HEK293T (cell line): ENCODE measurements at regions not wholly inside any gene's neighbourhood (a gene's known extent, or its start where the extent isn't known, plus 50 kb on each side); places are given as distances from the start of the nearest gene placed in this dataset.

Experiments used
- ARNT ChIP-seq: fragments of 450-650 bp; IDR thresholded peaks from 2 replicates; pipeline ENCODE4 v1.6.1; 2017; ENCODE audit warnings: mild to moderate bottlenecking
- BHLHE40 ChIP-seq: fragments of 450-650 bp; IDR thresholded peaks from 2 replicates; pipeline ENCODE4 v1.6.1; 2016; ENCODE audit warnings: mild to moderate bottlenecking, moderate library complexity, borderline replicate concordance
- CTBP1 ChIP-seq: fragments of 450-650 bp; IDR thresholded peaks from 2 replicates; pipeline ENCODE4 v1.6.1; 2016; ENCODE audit warnings: borderline replicate concordance
- FOXA1 ChIP-seq: fragments of 450-650 bp; IDR thresholded peaks from 2 replicates; pipeline ENCODE4 v1.6.1; 2016; ENCODE audit warnings: mild to moderate bottlenecking
- FOXK2 ChIP-seq: fragments of 450-650 bp; IDR thresholded peaks from 2 replicates; pipeline ENCODE4 v1.6.1; 2016; ENCODE audit warnings: mild to moderate bottlenecking
- FOXM1 ChIP-seq: fragments of 450-650 bp; IDR thresholded peaks from 2 replicates; pipeline ENCODE4 v1.6.1; 2017; ENCODE audit warnings: mild to moderate bottlenecking, borderline replicate concordance
- HDGF ChIP-seq: fragments of 450-650 bp; IDR thresholded peaks from 2 replicates; pipeline ENCODE4 v1.6.1; 2017; ENCODE audit warnings: antibody characterized with exemption, borderline replicate concordance
- L3MBTL2 ChIP-seq: fragments of 450-650 bp; conservative IDR thresholded peaks from 2 replicates; pipeline ENCODE4 v1.6.1; 2016; ENCODE audit warnings: mild to moderate bottlenecking
- NFRKB ChIP-seq: fragments of 450-650 bp; IDR thresholded peaks from 2 replicates; pipeline ENCODE4 v1.6.1; 2016; ENCODE audit warnings: mild to moderate bottlenecking, moderate library complexity
- PKNOX1 ChIP-seq: fragments of 450-650 bp; IDR thresholded peaks from 2 replicates; pipeline ENCODE4 v1.6.1; 2016
- SP1 ChIP-seq: fragments of 450-650 bp; IDR thresholded peaks from 2 replicates; pipeline ENCODE4 v1.6.1; 2017
- SUZ12 ChIP-seq: fragments of 450-650 bp; IDR thresholded peaks from 2 replicates; pipeline ENCODE4 v1.6.1; 2016; ENCODE audit warnings: mild to moderate bottlenecking
- TARDBP ChIP-seq: fragments of 450-650 bp; IDR thresholded peaks from 2 replicates; pipeline ENCODE4 v1.6.1; 2016
- ZNF384 ChIP-seq: fragments of 450-650 bp; IDR thresholded peaks from 2 replicates; pipeline ENCODE4 v1.6.1; 2016

GRCh38 chr17:53253956-53254597 lies 568.6 kb upstream of the KIF2B start:
- TF ChIP-seq PKNOX1 = no peak
- no peak for TF ChIP-seq FOXM1
- no peak for TF ChIP-seq BHLHE40
- TF ChIP-seq CTBP1 = no peak
- no peak for TF ChIP-seq L3MBTL2
- TF ChIP-seq ZNF384 = no peak
- TF ChIP-seq TARDBP = no peak
- TF ChIP-seq FOXA1 = no peak
- TF ChIP-seq HDGF = no peak
- no peak for TF ChIP-seq ARNT
- no peak for TF ChIP-seq NFRKB
- TF ChIP-seq SUZ12 = no peak
- TF ChIP-seq SP1 = no peak
- TF ChIP-seq FOXK2 = no peak
